HG03457 (cell line): ENCODE measurements at regions not wholly inside any gene's neighbourhood (a gene's known extent, or its start where the extent isn't known, plus 50 kb on each side); places are given as distances from the start of the nearest gene placed in this dataset.

Experiments used
- ATAC-seq: cut with Tn5 transposase; IDR thresholded peaks from one replicate; pipeline ENCODE4 v1.9.1; 2021; ENCODE audit warnings: moderate number of reproducible peaks; ENCODE audit not compliant: unreplicated experiment

- no peak for ATAC-seq
Measured at GRCh38 chr5:68648944-68649857, 433.6 kb downstream of the PIK3R1 start.

GRCh38 chr5:68652534-68652965 lies 437.0 kb downstream of the PIK3R1 start:
- no peak for ATAC-seq

- no peak for ATAC-seq
Measured at GRCh38 chr5:68653471-68653870, 437.9 kb downstream of the PIK3R1 start.

GRCh38 chr5:68657055-68657961 lies 436.5 kb upstream of the SLC30A5 start:
- no peak for ATAC-seq

GRCh38 chr5:68658810-68659372 lies 434.9 kb upstream of the SLC30A5 start:
- no peak for ATAC-seq

GRCh38 chr5:68659881-68660280 lies 433.9 kb upstream of the SLC30A5 start:
- no peak for ATAC-seq

GRCh38 chr5:68661237-68661636 lies 432.6 kb upstream of the SLC30A5 start:
- ATAC-seq: no peak

GRCh38 chr5:68662804-68663307 lies 431.0 kb upstream of the SLC30A5 start:
- no peak for ATAC-seq

- ATAC-seq: no peak
Measured at GRCh38 chr5:68669864-68670575, 423.8 kb upstream of the SLC30A5 start.

- ATAC-seq: no peak
Measured at GRCh38 chr5:68673106-68673822, 420.6 kb upstream of the SLC30A5 start.

- ATAC-seq: no peak
Measured at GRCh38 chr5:68673823-68674180, 420.0 kb upstream of the SLC30A5 start.

GRCh38 chr5:68679041-68679440 lies 414.8 kb upstream of the SLC30A5 start:
- ATAC-seq: no peak

- ATAC-seq: no peak
Measured at GRCh38 chr5:68680366-68680765, 413.4 kb upstream of the SLC30A5 start.

GRCh38 chr5:68681929-68682328 lies 411.9 kb upstream of the SLC30A5 start:
- no peak for ATAC-seq

- no peak for ATAC-seq
Measured at GRCh38 chr5:68682400-68683160, 411.2 kb upstream of the SLC30A5 start.

GRCh38 chr5:68683632-68684036 lies 410.2 kb upstream of the SLC30A5 start:
- no peak for ATAC-seq

GRCh38 chr5:68685863-68686262 lies 408.0 kb upstream of the SLC30A5 start:
- no peak for ATAC-seq

GRCh38 chr5:68688547-68688946 lies 405.3 kb upstream of the SLC30A5 start:
- no peak for ATAC-seq

- ATAC-seq: no peak
Measured at GRCh38 chr5:68689010-68689409, 404.8 kb upstream of the SLC30A5 start.
